Bone marrow (tissue), 2 donors: ENCODE measurements at regions not wholly inside any gene's neighbourhood (a gene's known extent, or its start where the extent isn't known, plus 50 kb on each side); places are given as distances from the start of the nearest gene placed in this dataset.
"Not testable (repeated sequence)": the region's sequence is repeated elsewhere in the genome, so short reads cannot be mapped to it uniquely, and the experiment has no call there.

Source experiments
- DNase-seq, 2 donors: peaks; one replicate each; lab custom pipeline; 2025; lab: John Stamatoyannopoulos, UW

DNA sequence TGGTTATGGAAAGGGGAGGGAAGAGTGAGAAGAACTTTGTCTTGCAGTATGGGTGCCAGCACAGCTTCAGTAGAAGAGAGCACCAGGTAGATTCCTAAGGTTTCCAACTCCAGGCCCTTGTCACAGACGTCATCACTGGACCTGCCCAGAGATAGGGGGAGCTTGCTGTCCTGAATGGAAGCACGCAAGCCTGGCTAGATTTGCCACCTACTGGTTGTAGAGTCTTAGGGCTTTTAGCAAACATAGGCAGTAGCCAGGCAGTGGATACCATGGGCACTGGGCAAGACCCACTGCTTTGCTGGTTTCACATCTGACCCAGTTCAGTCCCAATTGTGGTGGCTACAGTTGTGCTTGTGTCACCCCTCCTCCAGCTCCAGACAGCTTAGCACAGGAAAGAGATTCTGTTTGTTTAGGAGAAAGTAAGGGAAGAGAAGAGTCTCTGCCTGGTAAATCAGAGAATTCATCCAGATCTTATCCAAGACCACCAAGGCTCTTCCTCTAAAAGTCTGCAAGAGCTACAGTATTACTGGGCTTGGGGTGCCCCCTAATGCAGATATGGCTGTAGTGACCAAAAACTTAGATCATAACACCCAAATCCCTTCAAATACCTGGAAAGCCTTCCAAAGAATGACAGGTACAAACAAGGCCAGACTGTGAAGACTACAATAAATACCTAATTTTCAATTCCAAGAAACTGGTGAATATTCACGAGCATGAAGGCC lies 158.9 kb downstream of the HINT1 start:
- no peak for DNase-seq

DNA sequence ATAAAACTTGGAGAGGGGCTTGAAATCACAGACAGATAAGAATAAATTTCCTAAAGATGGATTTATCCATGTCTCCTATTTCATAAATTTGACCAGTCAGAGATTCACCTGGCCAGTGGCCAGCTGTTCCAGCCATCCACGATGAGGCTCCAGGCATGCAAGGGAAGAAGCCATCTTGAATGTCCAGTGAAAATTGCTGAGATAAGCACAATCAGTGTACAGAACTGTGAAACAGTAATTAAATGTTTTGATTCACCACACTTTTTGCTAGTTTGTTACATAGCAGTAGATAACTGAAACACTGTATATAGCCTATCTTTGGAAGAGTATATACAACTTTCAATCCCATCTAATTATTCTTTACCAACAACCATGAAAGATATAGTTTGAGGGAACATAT lies 163.5 kb downstream of the HINT1 start:
- DNase-seq = no peak

DNA sequence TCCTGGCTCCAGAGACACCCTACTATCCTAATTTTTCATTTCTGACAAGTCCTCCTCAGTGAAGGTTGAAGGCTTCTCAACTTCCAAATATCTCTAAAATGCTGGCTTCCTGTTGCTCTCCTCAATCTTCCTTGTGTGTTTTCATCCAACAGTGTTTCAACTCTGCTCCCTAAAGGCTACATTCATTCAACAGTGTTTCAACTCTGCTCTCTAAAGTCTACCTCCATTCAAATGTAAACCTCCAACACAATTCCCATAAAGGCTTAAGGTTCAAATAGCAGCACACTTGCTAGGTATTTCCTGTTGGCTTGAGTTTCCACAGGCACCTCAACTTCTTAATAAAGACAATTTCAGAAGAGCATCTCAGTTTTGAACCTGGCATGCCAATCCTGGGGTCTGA lies 164.8 kb downstream of the HINT1 start:
- DNase-seq = no peak

- not testable (repeated sequence) for DNase-seq
These were observed 168.3 kb downstream of the HINT1 start for GRCh38 chr5:130996720-130997119.

- no peak for DNase-seq
These were observed 169.2 kb downstream of the HINT1 start for GRCh38 chr5:130995851-130996250.

DNA sequence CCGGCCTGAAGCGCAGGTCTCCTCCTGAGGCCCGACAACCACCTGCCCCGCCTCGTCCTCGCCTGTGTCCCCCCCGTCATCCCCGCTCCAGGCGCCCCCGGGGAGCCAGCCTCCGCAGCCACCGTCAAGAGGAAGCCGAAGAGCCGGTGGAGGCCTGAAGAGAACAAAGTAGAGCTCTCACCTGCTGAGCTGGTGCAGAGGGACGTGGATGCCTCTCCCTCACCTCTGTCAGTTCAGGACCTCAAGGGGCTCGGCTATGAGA lies 169.9 kb downstream of the HINT1 start:
- no peak for DNase-seq

- DNase-seq = no peak
These were observed 170.4 kb downstream of the HINT1 start for GRCh38 chr5:130994496-130995253.

- DNase-seq = no peak
These were observed 172.4 kb downstream of the HINT1 start for GRCh38 chr5:130992621-130993020.

DNA sequence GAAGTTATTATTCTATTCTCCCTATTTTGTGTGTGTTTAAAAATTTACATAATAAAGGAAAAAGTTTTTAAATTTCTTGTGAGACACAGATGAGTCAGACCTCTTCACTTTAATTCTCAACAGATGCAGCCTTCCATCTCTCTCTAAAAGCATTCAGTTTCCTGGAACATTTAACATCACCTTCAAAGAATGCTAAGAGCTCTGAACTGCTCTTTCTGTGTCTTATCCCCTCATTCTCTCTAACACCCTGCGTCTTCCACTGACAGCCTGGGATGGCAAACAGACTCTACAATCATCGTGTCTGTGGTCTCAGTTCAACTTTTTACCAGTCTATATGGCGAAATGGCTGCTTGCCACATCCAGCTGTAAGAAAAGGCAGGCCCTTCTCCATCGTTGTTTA lies 173.0 kb downstream of the HINT1 start:
- DNase-seq = no peak

- no peak for DNase-seq
These were observed 179.3 kb downstream of the HINT1 start for GRCh38 chr5:130985776-130986175.

GRCh38 chr5:130981663-130982062 lies 183.4 kb downstream of the HINT1 start:
- no peak for DNase-seq

- no peak for DNase-seq
These were observed 186.6 kb downstream of the HINT1 start for GRCh38 chr5:130978475-130978874.

- no peak for DNase-seq
These were observed 188.6 kb downstream of the HINT1 start for GRCh38 chr5:130976493-130976892.

DNA sequence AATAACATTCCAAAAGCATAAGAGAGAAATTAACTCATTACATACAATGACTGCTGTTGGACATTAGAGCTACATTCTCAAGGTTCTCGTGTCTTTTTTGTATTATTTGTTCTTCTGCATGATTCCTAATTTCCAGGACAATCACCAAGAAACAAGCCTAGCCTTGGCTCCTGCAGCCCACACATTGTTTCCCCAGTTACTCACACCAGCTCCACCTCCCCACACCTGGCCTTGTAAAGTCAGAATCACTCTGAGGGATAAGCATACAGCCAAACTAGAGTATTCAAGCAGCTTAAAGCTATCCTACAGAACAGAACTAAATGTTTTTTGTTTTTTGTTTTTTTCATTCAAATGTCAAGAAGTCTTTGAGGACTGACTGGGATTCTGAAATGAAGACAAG lies 189.2 kb downstream of the HINT1 start:
- no peak for DNase-seq

- no peak for DNase-seq
These were observed 189.8 kb downstream of the HINT1 start for GRCh38 chr5:130975299-130975698.

DNA sequence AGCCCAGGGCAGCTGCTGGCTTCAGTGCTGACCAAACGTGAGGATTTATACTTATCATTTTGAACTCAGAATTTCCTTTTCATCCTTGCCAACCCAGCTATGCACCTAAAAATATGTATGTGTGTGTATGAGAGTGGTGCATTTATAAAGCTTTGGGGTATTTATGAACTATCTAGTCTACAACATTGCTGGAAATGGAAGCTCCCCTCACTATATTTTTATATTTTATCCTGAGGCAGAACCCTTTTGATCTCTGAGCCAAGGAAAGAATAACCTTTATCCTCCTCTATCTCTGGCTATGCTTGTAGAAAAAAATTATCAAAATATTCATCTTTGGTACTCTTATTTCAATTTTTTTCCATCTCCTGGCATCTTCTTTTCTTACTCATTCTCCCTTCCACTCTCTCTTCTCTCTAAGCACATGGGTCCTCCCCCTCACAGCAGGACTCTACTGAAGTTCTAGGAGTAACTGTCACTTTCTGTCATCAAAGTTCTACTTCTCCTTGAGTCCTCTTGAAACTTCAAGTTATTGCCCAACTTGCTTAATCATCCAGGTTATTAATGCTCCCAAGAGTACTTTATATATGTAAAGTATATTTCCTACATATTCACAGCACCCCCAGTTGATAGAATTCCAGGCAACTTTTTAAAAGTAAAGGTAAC lies 190.9 kb downstream of the HINT1 start:
- DNase-seq = no peak

GRCh38 chr5:130966990-130967525 lies 198.0 kb downstream of the HINT1 start:
- DNase-seq = peak in 1 of 2 donors; percentile 33

DNA sequence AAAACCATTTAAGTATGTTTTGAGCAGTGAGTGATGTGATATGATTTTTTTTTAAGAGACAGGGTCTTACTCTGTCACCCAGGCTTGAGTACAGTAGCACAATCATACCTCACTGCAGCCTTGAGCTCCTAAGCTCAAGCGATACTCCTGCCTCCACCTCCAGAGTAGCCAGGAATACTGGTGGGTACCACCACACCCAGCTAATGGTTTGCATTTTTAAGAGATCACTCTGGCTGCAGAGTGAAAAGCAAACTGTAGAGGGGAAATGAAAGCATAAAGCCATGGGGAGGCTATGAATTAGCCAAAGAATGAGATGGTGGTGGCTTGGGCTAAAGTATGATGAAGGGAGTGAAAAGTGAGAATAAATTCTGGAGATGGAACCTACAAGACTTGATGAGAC lies 199.1 kb downstream of the HINT1 start:
- DNase-seq = no peak

DNA sequence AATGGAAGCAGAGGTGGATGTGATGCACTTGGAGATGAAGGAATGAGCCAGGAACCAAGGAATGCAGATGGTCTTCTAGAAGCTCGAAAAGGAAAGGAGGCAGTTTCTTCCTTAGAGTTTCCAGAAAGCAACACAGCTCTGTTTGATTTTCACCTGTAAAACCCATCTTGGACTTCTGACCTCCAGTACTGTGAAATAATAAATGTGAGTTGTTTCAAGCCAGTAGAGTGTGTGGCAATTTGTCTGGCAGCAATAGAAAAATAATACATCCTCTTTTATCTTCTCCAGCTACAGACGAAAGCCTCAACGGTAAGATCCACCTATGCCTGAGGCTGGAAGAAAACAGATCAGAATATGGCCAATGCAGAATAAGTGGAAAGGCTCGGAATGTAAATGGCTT lies 199.7 kb downstream of the HINT1 start:
- DNase-seq = no peak

- no peak for DNase-seq
These were observed 200.5 kb downstream of the HINT1 start for GRCh38 chr5:130964231-130965202.

- DNase-seq = no peak
These were observed 201.3 kb downstream of the HINT1 start for GRCh38 chr5:130963798-130964197.

GRCh38 chr5:130957151-130957550 lies 207.9 kb downstream of the HINT1 start:
- no peak for DNase-seq
